ENCODE measurements at regions not wholly inside any gene's neighbourhood (a gene's known extent, or its start where the extent isn't known, plus 50 kb on each side); places are given as distances from the start of the nearest gene placed in this dataset.

GRCh38 chr12:85527192-85527591 lies 247.2 kb downstream of the ALX1 start:
- H3K27ac Mint-ChIP-seq = no peak overlapping the region
- H3K4me3 Mint-ChIP-seq = no peak overlapping the region
- no peaks in the 10 kb centered on the region for H3K9me3 ChIP-seq (ENCODE audit: control insufficient read depth, insufficient read depth, low read length)
- intact Hi-C loops (cut with micrococcal nuclease) = no loop called here
- peaks cover 4% of the 10 kb centered on the region for H3K4me1 ChIP-seq (ENCODE audit: control insufficient read depth, insufficient read depth, low read length)
- peaks cover 12% of the 10 kb centered on the region in 2 donors for H3K4me1 Mint-ChIP-seq
- no peaks in the 10 kb centered on the region for H3K27me3 Mint-ChIP-seq (ENCODE audit: low read depth in 2 of 2)
- 47% methylated on average over 2 of the region's 2 CpGs for WGBS (ENCODE audit: insufficient coverage)
- DNase-seq = no peak
- H3K36me3 ChIP-seq (ENCODE audit: control insufficient read depth, insufficient read depth, low read length) = no peaks in the 10 kb centered on the region
- H3K9me3 Mint-ChIP-seq = no peaks in the 10 kb centered on the region
- no peak for TF ChIP-seq CTCF (IDR thresholded peaks at IDR 0.05)
- no peak overlapping the region for H3K27ac ChIP-seq (ENCODE audit: low read length)
- no peaks in the 10 kb centered on the region for H3K36me3 Mint-ChIP-seq
- H3K4me3 ChIP-seq (ENCODE audit: low read length) = no peak overlapping the region
- H3K27me3 ChIP-seq (ENCODE audit: control insufficient read depth, insufficient read depth, low read length) = no peaks in the 10 kb centered on the region
- ATAC-seq = no peak

GRCh38 chr12:85529896-85530295 lies 249.9 kb downstream of the ALX1 start:
- Mint-ChIP-seq H3K27me3 (ENCODE audit: low read depth in 2 of 2) (no peaks in the 10 kb centered on the region), H3K36me3 (no peaks in the 10 kb centered on the region), H3K9me3 (no peaks in the 10 kb centered on the region), H3K4me1 (peaks cover 12% of the 10 kb centered on the region in 2 donors), H3K4me3 (no peak overlapping the region), H3K27ac (no peak overlapping the region)
- intact Hi-C loops (cut with micrococcal nuclease) = no loop called here
- no peaks in the 10 kb centered on the region for H3K27me3 ChIP-seq (ENCODE audit: control insufficient read depth, insufficient read depth, low read length)
- no peaks in the 10 kb centered on the region for H3K36me3 ChIP-seq (ENCODE audit: control insufficient read depth, insufficient read depth, low read length)
- DNase-seq (no peak), ATAC-seq (no peak)
- H3K9me3 ChIP-seq (ENCODE audit: control insufficient read depth, insufficient read depth, low read length) = no peaks in the 10 kb centered on the region
- H3K4me1 ChIP-seq (ENCODE audit: control insufficient read depth, insufficient read depth, low read length) = peaks cover 4% of the 10 kb centered on the region
- no peak overlapping the region for H3K27ac ChIP-seq (ENCODE audit: low read length)
- no peak overlapping the region for H3K4me3 ChIP-seq (ENCODE audit: low read length)
- no peak for TF ChIP-seq CTCF (IDR thresholded peaks at IDR 0.05)
- WGBS (ENCODE audit: insufficient coverage) = 50% methylated on average over 1 of the region's 1 CpG

- WGBS (ENCODE audit: insufficient coverage) = 86% methylated on average over 3 of the region's 4 CpGs
- Mint-ChIP-seq H3K4me3 (no peak overlapping the region), H3K36me3 (no peaks in the 10 kb centered on the region), H3K27ac (no peak overlapping the region), H3K27me3 (ENCODE audit: low read depth in 2 of 2) (no peaks in the 10 kb centered on the region), H3K4me1 (peaks cover 12% of the 10 kb centered on the region in 2 donors), H3K9me3 (no peaks in the 10 kb centered on the region)
- no peak overlapping the region for H3K4me3 ChIP-seq (ENCODE audit: low read length)
- no peaks in the 10 kb centered on the region for H3K9me3 ChIP-seq (ENCODE audit: control insufficient read depth, insufficient read depth, low read length)
- no peak overlapping the region for H3K27ac ChIP-seq (ENCODE audit: low read length)
- TF ChIP-seq CTCF (IDR thresholded peaks at IDR 0.05) = no peak
- intact Hi-C loops (cut with micrococcal nuclease) = no loop called here
- DNase-seq = no peak
- no peaks in the 10 kb centered on the region for H3K27me3 ChIP-seq (ENCODE audit: control insufficient read depth, insufficient read depth, low read length)
- ATAC-seq = no peak
- H3K36me3 ChIP-seq (ENCODE audit: control insufficient read depth, insufficient read depth, low read length) = no peaks in the 10 kb centered on the region
- peaks cover 4% of the 10 kb centered on the region for H3K4me1 ChIP-seq (ENCODE audit: control insufficient read depth, insufficient read depth, low read length)
These were observed 250.4 kb downstream of the ALX1 start for GRCh38 chr12:85530456-85530855.

GRCh38 chr12:85531341-85531740 lies 251.3 kb downstream of the ALX1 start:
- peaks cover 4% of the 10 kb centered on the region for H3K4me1 ChIP-seq (ENCODE audit: control insufficient read depth, insufficient read depth, low read length)
- H3K27ac ChIP-seq (ENCODE audit: low read length) = no peak overlapping the region
- H3K36me3 ChIP-seq (ENCODE audit: control insufficient read depth, insufficient read depth, low read length) = no peaks in the 10 kb centered on the region
- Mint-ChIP-seq H3K27ac (no peak overlapping the region), H3K27me3 (ENCODE audit: low read depth in 2 of 2) (no peaks in the 10 kb centered on the region), H3K9me3 (no peaks in the 10 kb centered on the region), H3K4me1 (peaks cover 11 to 12% of the 10 kb centered on the region in 2 donors), H3K36me3 (no peaks in the 10 kb centered on the region), H3K4me3 (no peak overlapping the region)
- DNase-seq = no peak
- WGBS (ENCODE audit: insufficient coverage) = no CpG with 5 or more reads among the region's 1 CpG
- no peak for TF ChIP-seq CTCF (IDR thresholded peaks at IDR 0.05)
- no peaks in the 10 kb centered on the region for H3K9me3 ChIP-seq (ENCODE audit: control insufficient read depth, insufficient read depth, low read length)
- intact Hi-C loops (cut with micrococcal nuclease) = no loop called here
- no peak for ATAC-seq
- H3K27me3 ChIP-seq (ENCODE audit: control insufficient read depth, insufficient read depth, low read length) = no peaks in the 10 kb centered on the region
- no peak overlapping the region for H3K4me3 ChIP-seq (ENCODE audit: low read length)
